ENCODE measurements at regions not wholly inside any gene's neighbourhood (a gene's known extent, or its start where the extent isn't known, plus 50 kb on each side); places are given as distances from the start of the nearest gene placed in this dataset.

DNA sequence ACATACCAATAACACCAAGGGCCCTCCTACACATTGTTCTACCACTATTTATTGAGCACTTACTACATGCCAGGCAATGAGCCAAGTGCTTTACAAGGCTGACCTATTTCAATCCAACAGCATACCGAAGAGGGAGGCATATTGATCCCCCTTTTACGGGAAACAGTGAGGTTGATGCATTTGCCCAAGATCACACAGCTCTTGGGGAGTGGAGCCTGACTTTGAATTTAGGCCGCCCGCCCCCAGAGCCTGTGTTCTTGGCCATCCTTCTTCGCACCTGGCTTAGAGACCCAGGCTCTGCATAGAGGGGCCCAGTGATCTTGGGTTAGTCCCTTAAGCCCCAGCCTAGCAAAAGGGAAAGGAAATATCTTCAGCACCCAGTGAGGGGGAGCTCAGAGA, 158.1 kb upstream of the IER5L start:
- no peak for TF ChIP-seq BACH2 (CRISPR knock-in tag; IDR thresholded peaks at IDR 0.05; ENCODE audit: borderline replicate concordance)
- no peak for TF ChIP-seq GLIS3 (CRISPR knock-in tag; IDR thresholded peaks at IDR 0.05)
- TF ChIP-seq, protein P1, sequence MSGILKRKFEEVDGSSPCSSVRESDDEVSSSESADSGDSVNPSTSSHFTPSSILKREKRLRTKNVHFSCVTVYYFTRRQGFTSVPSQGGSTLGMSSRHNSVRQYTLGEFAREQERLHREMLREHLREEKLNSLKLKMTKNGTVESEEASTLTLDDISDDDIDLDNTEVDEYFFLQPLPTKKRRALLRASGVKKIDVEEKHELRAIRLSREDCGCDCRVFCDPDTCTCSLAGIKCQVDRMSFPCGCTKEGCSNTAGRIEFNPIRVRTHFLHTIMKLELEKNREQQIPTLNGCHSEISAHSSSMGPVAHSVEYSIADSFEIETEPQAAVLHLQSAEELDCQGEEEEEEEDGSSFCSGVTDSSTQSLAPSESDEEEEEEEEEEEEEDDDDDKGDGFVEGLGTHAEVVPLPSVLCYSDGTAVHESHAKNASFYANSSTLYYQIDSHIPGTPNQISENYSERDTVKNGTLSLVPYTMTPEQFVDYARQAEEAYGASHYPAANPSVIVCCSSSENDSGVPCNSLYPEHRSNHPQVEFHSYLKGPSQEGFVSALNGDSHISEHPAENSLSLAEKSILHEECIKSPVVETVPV (CRISPR knock-in tag; IDR thresholded peaks at IDR 0.05): no peak
- no peak for TF ChIP-seq ARNTL (CRISPR knock-in tag; IDR thresholded peaks at IDR 0.05; ENCODE audit: borderline replicate concordance, low read depth)
- no peak for TF ChIP-seq ZFP3 (CRISPR knock-in tag; IDR thresholded peaks at IDR 0.05)
- no peak for TF ChIP-seq ZNF8 (CRISPR knock-in tag; IDR thresholded peaks at IDR 0.05)
- no peak for TF ChIP-seq POU6F1 (CRISPR knock-in tag; IDR thresholded peaks at IDR 0.05; ENCODE audit: borderline replicate concordance, low read depth)
- no peak for TF ChIP-seq SNAI2 (CRISPR knock-in tag; IDR thresholded peaks at IDR 0.05)
- no peak for TF ChIP-seq ZFP30 (CRISPR knock-in tag; IDR thresholded peaks at IDR 0.05)
- TF ChIP-seq ESRRG (CRISPR knock-in tag; IDR thresholded peaks at IDR 0.05): no peak
- no peak for TF ChIP-seq RARB (CRISPR knock-in tag; IDR thresholded peaks at IDR 0.05)
- no peak for TF ChIP-seq PATZ1 (CRISPR knock-in tag; IDR thresholded peaks at IDR 0.05; ENCODE audit: borderline replicate concordance)
- no peak for TF ChIP-seq TOX (CRISPR knock-in tag; IDR thresholded peaks at IDR 0.05; ENCODE audit: borderline replicate concordance)
- TF ChIP-seq ZC3H10 (CRISPR knock-in tag; IDR thresholded peaks at IDR 0.05): no peak

All from SK-N-SH treated with all-trans-retinoic acid at 6 μM for 48 hours (cell line).